Osteocyte (in vitro differentiated cells): ENCODE measurements at regions not wholly inside any gene's neighbourhood (a gene's known extent, or its start where the extent isn't known, plus 50 kb on each side); places are given as distances from the start of the nearest gene placed in this dataset.
"Not testable (repeated sequence)": the region's sequence is repeated elsewhere in the genome, so short reads cannot be mapped to it uniquely, and the experiment has no call there.

Experiments
- DNase-seq: peaks from one replicate; pipeline ENCODE4 v3.0.0; 2021; ENCODE audit warnings: mixed read lengths; ENCODE audit not compliant: unreplicated experiment; ENCODE audit errors: extremely low spot score
- H3K27ac Mint-ChIP-seq: one replicate; pipeline ENCODE4 v1.8.0; 2021; ENCODE audit warnings: mild to moderate bottlenecking, mixed read lengths; ENCODE audit not compliant: unreplicated experiment
- H3K27me3 Mint-ChIP-seq: one replicate; pipeline ENCODE4 v1.8.0; 2021; ENCODE audit warnings: mixed read lengths; ENCODE audit not compliant: unreplicated experiment
- H3K36me3 Mint-ChIP-seq: one replicate; pipeline ENCODE4 v1.8.0; 2021; ENCODE audit warnings: mixed read lengths; ENCODE audit not compliant: unreplicated experiment
- H3K4me1 Mint-ChIP-seq: one replicate; pipeline ENCODE4 v1.8.0; 2021; ENCODE audit warnings: mixed read lengths; ENCODE audit not compliant: unreplicated experiment
- H3K4me3 Mint-ChIP-seq: one replicate; pipeline ENCODE4 v1.8.0; 2021; ENCODE audit warnings: mild to moderate bottlenecking, moderate library complexity, mixed read lengths; ENCODE audit not compliant: unreplicated experiment
- H3K9me3 Mint-ChIP-seq: one replicate; pipeline ENCODE4 v1.8.0; 2021; ENCODE audit warnings: mixed read lengths; ENCODE audit not compliant: unreplicated experiment
- TF ChIP-seq, protein P1 (sequence below): fragments of 200-600 bp; sonication (generic); IDR thresholded peaks from 2 replicates; pipeline ENCODE4 v1.5.0; 2021; ENCODE audit warnings: antibody characterized with exemption, mild to moderate bottlenecking, moderate library complexity

GRCh38 chr7:149599636-149600206 lies 102.1 kb upstream of the ZNF746 start:
- Mint-ChIP-seq H3K4me3 (no peak overlapping the region), H3K27me3 (no peaks in the 10 kb centered on the region), H3K9me3 (no peaks in the 10 kb centered on the region), H3K4me1 (no peaks in the 10 kb centered on the region), H3K27ac (no peak overlapping the region), H3K36me3 (peaks cover 46% of the 10 kb centered on the region)
- DNase-seq: no peak
- TF ChIP-seq, protein P1, sequence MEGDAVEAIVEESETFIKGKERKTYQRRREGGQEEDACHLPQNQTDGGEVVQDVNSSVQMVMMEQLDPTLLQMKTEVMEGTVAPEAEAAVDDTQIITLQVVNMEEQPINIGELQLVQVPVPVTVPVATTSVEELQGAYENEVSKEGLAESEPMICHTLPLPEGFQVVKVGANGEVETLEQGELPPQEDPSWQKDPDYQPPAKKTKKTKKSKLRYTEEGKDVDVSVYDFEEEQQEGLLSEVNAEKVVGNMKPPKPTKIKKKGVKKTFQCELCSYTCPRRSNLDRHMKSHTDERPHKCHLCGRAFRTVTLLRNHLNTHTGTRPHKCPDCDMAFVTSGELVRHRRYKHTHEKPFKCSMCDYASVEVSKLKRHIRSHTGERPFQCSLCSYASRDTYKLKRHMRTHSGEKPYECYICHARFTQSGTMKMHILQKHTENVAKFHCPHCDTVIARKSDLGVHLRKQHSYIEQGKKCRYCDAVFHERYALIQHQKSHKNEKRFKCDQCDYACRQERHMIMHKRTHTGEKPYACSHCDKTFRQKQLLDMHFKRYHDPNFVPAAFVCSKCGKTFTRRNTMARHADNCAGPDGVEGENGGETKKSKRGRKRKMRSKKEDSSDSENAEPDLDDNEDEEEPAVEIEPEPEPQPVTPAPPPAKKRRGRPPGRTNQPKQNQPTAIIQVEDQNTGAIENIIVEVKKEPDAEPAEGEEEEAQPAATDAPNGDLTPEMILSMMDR: no peak

DNA sequence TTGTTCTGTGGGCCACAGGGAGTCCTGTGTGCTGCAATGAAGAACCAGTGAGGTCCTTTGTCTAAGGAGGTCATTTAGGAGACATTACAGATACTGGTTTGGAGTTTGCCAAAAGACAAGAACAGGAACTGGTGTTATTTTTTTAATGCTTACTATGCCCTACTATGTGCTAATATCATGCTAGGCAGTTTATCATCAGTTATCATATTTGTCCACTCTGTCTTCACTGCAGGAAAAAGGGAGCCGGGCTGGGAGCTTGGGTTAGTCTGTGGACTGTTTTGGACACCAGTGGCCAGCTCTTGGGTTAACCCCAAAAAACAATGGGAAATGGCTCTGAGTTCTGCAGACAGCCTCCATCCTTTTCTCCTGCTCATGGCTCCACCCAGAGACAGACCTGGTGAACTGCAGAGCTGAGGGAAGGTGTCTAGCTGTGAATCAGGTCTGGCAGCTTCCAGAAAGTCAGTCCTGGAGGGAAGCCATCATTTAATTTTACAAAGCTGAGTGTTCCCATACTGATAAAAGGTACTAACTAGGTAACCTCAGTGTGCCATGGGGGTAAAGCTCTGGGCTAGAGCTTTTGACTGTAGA lies 101.2 kb upstream of the ZNF746 start:
- peaks cover 47% of the 10 kb centered on the region for H3K36me3 Mint-ChIP-seq
- no peaks in the 10 kb centered on the region for H3K4me1 Mint-ChIP-seq
- no peaks in the 10 kb centered on the region for H3K9me3 Mint-ChIP-seq
- TF ChIP-seq, protein P1: peak; percentile 26
- H3K27me3 Mint-ChIP-seq: no peaks in the 10 kb centered on the region
- DNase-seq: no peak
- H3K4me3 Mint-ChIP-seq: no peak overlapping the region
- H3K27ac Mint-ChIP-seq: no peak overlapping the region

GRCh38 chr7:149597789-149598188 lies 100.2 kb upstream of the ZNF746 start:
- not testable (repeated sequence) for H3K27ac Mint-ChIP-seq, H3K27me3 Mint-ChIP-seq, H3K4me3 Mint-ChIP-seq, H3K4me1 Mint-ChIP-seq, H3K9me3 Mint-ChIP-seq, DNase-seq
- peaks cover 46% of the 10 kb centered on the region for H3K36me3 Mint-ChIP-seq

DNA sequence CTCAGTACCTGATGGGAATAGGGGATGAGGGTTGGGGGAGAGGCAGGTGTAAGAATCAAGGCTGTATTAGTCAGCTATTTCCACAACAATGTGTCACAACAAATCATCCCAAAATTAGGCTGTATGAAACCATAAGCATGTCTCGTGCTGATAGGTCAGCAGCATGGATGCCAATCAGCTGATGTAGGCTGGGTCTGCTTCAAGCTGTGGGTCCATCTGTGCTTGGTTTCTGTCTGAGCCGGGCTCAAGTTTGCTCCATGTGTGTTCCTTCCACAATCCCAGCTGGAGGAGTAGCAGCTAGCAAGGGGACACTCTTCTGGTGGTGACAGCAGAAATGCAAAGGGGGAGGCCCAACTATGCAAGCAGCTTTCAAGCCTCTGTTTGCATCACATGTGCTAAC lies 97.9 kb upstream of the ZNF746 start:
- Mint-ChIP-seq H3K27me3 (no peaks in the 10 kb centered on the region), H3K4me3 (no peak overlapping the region), H3K9me3 (no peaks in the 10 kb centered on the region), H3K4me1 (no peaks in the 10 kb centered on the region), H3K27ac (peak overlapping the region; percentile 20), H3K36me3 (peaks cover 43% of the 10 kb centered on the region)
- DNase-seq: no peak
- TF ChIP-seq, protein P1: no peak

DNA sequence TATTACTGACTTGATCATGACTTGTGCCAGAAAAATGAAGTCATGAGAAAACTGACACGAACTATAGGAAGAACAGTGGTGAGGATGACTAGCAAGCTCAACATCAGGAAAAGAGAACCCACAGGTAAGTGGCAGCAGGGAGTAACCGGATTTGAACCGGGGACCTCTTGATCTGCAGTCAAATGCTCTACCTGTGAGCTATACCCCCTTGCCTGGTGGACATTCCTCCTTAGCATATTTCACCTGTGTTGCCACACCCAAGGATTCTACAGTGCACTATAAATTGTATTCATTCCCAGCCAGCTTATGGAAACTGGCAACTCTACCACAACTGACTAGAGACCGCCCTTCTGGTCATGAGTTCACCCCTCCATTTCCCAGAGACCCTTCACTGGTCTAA lies 97.5 kb upstream of the ZNF746 start:
- Mint-ChIP-seq H3K36me3 (peaks cover 46% of the 10 kb centered on the region), H3K4me3 (no peak overlapping the region), H3K27ac (peak overlapping the region; percentile 20), H3K9me3 (no peaks in the 10 kb centered on the region), H3K27me3 (no peaks in the 10 kb centered on the region), H3K4me1 (no peaks in the 10 kb centered on the region)
- TF ChIP-seq, protein P1: no peak
- DNase-seq: no peak
